ENCODE measurements at regions not wholly inside any gene's neighbourhood (a gene's known extent, or its start where the extent isn't known, plus 50 kb on each side); places are given as distances from the start of the nearest gene placed in this dataset.

- no peak overlapping the region for H3K27ac ChIP-seq
- TF ChIP-seq CTCF (conservative IDR thresholded peaks at IDR 0.05) = no peak
Measured at GRCh38 chr15:47846876-47847275, 129.6 kb downstream of the SEMA6D start.

- H3K27ac ChIP-seq = no peak overlapping the region
- no peak for TF ChIP-seq CTCF (conservative IDR thresholded peaks at IDR 0.05)
Measured at GRCh38 chr15:47856071-47856470, 138.8 kb downstream of the SEMA6D start.

DNA sequence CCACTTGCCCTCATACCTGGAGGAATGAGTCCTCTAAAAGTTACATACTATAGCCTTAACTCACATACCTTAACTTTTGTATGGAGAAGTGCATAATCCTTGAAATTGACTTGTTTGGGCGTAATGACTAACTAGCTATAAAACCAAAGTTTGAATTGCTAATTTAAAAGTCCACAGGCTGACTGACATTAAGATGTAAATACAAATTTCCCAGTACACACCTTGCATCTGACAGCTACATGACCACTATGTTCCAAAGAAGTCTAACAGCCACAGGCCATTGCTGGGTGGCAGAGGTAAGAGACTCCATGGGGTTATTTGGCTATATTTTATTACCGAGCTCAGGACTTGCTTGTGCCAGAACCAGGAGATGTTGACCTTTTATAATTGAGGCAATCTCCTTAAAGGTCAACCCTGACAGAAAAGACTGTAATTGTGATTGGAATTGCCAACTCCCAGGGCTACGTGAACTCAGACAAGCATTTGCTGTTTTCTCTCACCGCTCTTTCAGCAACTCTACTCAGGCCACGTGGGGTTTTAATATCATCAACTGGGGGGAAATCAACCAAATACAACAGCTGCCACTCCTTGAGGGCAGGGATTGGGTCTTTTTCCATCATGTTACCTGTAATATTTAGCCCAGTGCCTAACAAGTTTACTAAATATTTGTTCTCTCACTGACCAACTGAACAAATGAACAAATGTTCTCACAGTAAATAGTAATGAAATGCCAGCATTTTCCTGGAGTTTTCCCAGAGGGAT lies 139.9 kb downstream of the SEMA6D start:
- H3K27ac ChIP-seq = no peak overlapping the region
- no peak for TF ChIP-seq CTCF (conservative IDR thresholded peaks at IDR 0.05)

DNA sequence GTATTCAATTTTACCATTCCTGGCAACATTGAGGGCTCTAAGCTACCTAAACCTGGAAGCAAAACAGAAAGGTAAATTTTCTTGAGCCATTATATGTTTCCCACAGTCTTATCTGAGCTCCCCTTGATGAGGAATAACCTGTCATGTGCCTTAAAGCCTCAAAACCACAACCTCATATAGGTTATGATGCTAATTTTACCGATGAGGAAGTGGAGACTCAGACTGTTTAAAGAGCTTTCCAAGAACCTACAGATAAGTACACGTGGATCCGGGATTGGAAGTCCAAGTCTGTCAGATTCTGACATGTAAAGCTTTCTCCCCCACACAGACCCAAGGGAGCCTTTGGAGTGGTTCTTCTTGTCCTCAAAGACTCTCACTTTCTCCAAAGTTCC lies 140.5 kb downstream of the SEMA6D start:
- H3K27ac ChIP-seq = no peak overlapping the region
- TF ChIP-seq CTCF (conservative IDR thresholded peaks at IDR 0.05) = no peak

GRCh38 chr15:47861111-47861903 lies 144.0 kb downstream of the SEMA6D start:
- TF ChIP-seq CTCF (conservative IDR thresholded peaks at IDR 0.05) = no peak
- no peak overlapping the region for H3K27ac ChIP-seq

DNA sequence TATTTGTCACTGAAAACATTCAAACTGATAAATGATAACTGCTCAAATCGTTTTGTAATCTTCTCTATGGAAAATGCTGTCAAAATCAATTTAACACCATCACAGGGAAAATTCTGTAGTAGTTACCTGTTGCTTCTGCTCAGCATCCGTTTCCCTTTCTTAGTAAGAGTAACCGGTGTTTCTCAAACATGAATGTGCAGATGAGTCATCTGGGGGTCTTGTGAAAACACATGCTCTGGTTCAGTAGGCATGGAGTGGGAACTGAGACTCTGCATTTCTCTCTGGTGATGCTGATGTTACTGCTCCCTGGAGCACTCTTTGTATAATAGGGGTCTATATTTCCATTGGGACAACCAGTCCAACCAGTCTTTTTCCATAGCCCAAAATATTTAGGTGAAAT lies 145.1 kb downstream of the SEMA6D start:
- no peak for TF ChIP-seq CTCF (conservative IDR thresholded peaks at IDR 0.05)
- H3K27ac ChIP-seq = no peak overlapping the region

DNA sequence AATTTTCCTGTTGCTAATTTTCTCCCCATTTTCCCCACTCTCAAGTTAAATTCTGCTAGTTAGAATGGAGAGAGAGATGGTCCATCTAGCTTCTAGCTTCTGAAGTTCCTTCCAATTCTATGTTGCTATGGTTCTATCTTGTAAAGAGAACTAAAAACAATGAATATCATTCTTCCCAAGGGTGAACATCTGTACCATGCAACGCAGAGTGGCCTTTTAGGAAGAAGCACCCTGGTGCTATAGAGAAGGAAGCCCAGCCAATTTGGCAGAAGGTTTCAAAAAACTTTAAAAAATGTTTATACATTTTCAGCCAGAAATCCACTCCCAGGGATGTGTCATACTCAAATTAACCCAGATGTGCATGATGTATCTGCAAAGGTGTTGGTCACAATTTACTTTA lies 149.1 kb downstream of the SEMA6D start:
- H3K27ac ChIP-seq = no peak overlapping the region
- no peak for TF ChIP-seq CTCF (conservative IDR thresholded peaks at IDR 0.05)

Data from VCaP (cell line).